Islet of Langerhans (tissue), 1 donor: ENCODE measurements at regions not wholly inside any gene's neighbourhood (a gene's known extent, or its start where the extent isn't known, plus 50 kb on each side); places are given as distances from the start of the nearest gene placed in this dataset.

Experiments used
- FAIRE-seq: peaks from one replicate; lab custom pipeline; 2011; peaks lifted over from hg19 to GRCh38; lab: Jason Lieb, UNC

- no peak for FAIRE-seq
Measured at GRCh38 chr4:117326091-117326490, 240.7 kb upstream of the TRAM1L1 start.

GRCh38 chr4:117327491-117327890, 242.1 kb upstream of the TRAM1L1 start:
- FAIRE-seq: no peak

DNA sequence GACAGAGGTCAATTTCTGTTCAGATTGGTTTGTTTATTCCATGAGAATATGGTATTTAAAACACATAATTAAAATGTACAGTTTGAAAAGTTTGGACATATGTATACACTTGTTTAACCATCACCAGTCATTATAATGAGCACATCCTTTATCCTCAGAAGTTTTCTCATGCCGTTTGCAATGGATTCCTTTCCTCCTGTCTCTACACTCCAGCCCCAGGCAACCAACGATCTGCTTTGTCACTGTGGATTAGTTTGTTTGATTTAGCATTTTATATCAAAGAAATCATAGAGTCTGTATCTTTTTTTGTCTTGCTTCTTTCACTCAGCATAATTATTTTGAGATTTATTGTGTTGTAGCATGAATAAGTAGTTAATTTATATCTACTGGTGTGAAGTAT, 243.0 kb upstream of the TRAM1L1 start:
- FAIRE-seq: no peak

DNA sequence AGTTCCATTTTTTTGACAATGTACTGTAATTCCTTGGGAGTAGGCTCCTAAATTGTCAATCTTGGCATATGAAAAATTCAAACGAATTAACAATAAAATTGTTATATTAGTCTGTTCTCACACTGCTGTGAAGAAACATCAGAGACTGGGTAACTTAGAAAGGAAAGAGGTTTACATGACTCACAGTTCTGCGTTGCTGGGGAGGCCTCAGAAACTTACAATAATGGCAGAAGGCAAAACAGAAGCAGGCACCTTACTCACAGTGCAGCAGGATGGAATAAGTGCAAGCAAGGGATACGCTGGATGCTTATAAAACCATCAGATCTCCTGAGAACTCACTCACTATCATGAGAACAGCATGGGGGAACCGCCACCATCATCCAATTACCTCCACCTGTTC, 246.4 kb upstream of the TRAM1L1 start:
- no peak for FAIRE-seq

DNA sequence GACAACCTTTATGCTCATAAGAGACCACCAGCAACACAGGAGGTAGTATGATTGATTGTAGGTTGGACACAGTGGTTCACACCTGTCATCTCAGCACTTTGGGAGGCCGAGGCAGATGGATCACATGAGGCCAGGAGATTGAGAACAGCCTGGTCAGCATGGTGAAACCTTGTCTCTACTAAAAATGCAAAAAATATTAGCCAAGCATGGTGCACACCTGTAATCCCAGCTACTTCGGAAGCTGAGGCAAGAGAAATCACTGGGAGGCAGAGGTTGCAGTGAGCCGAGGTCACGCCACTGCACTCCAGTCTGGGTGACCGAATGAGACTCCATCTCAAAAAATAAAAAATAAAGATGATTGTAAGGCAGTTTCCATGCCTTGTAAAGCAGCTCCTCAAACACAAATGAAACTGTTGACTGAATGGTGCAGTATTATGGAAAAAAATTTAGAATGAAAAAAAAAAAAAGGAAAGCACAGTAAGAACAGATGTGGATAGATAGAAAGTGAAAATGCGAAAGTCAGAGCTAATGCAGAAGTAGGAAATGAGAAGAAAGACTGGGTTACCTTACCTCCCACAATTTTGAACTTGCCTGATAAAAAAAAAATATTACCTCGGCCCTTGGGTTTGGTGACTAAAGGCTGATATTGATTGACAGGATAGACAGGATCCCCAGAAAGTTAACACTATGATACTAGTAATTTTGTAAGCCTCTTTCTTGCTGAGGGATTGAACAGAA, 249.2 kb upstream of the TRAM1L1 start:
- FAIRE-seq: no peak

GRCh38 chr4:117357437-117357836, 272.1 kb upstream of the TRAM1L1 start:
- FAIRE-seq: no peak

DNA sequence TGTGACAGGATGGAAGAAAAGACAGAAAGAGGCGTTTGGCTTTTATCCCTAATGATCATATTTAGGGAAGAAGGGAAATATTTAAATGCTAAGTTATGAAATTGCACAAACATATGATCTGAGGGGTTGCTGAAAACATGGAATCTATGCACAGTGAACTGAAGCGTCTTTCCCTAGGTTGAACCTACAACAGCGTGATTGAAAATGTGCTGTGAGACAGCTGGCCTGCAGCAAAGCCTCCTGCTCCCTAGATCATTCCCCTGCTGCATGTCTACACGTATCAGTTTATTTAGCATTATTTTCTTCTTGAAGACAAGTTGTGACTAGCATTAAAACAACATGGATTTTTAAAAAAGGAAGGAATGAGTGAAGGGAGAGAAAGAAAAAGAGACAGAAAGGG, 272.5 kb upstream of the TRAM1L1 start:
- FAIRE-seq: no peak

- no peak for FAIRE-seq
Measured at GRCh38 chr4:117370944-117371668, 285.7 kb upstream of the TRAM1L1 start.

GRCh38 chr4:117375101-117375500, 289.7 kb upstream of the TRAM1L1 start:
- FAIRE-seq: no peak

DNA sequence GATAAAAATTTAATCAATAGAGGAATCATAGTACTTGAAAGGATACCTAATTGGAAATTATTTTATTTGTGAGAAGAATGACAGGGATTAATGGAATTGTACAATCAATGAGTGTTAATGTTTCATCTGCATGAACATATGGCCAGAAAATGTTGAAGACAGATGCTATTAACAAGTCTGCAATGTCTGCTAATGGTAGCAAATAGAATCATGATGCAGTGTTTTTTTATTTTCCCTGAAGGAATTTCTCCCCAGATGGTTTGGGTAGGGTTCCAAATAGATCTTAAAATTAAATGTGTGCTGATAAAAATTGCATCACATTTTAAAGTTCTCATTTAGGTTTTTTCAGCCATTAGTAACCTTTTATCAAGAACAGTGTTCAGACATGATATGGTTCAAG, 291.3 kb upstream of the TRAM1L1 start:
- FAIRE-seq: no peak

- FAIRE-seq: no peak
Measured at GRCh38 chr4:117378942-117379341, 293.6 kb upstream of the TRAM1L1 start.

GRCh38 chr4:117383468-117383867, 298.1 kb upstream of the TRAM1L1 start:
- FAIRE-seq: no peak

GRCh38 chr4:117385526-117385925, 300.1 kb upstream of the TRAM1L1 start:
- no peak for FAIRE-seq

DNA sequence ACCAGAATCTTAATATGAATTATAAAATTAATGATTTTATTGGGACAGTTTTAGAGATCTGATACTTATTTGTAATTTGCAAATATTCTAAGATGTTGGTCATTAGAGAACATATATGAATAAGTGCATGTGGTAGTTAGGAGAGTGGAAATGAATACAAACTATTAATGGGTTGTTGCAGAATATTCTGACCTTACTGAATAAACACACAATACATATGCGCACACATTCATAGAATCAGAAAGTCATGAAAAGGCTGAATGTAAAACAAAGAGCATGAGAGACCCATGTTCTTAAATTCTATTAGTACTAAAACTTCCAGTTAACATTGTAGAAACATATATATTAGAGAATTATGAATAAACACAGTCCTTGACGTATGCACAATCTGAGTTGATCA, 301.7 kb upstream of the TRAM1L1 start:
- FAIRE-seq: no peak

- FAIRE-seq: no peak
Measured at GRCh38 chr4:117400039-117400835, 314.9 kb upstream of the TRAM1L1 start.

DNA sequence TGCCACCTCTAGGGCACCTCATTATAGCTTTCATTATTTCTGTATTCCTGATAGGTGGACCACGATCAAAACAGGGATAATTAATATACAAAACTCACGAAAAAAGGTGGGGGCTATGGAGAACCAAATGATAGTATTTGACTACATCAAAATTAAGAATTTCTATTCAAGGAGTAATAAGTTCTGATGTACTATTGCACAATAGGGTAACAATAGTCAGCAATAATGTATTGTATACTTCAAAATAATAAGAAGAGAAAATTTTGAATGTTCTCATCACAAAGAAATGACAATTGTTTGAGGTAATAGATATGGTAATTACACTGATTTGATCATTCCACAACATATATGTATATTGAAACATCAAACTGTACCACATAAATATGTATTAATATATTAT, 327.3 kb upstream of the TRAM1L1 start:
- FAIRE-seq: no peak

DNA sequence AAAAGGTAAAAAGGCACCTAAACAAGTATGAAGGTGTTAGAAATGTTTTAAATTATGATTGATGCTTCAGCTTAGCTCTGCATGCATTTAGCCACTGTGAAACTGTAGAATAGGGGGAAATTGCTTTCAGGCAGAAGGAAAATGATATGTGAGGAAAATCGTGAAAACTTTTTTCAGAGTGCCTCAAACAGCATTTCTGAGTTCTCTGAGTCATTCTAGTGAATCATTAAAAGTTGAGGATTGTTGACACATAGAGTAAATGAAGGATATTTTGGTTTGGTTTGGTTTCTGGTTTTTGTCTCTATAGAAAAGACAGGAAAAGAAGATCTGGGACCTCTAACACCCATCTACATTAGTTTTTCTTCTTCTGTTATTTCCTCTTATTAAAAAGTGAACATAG, 332.5 kb upstream of the TRAM1L1 start:
- FAIRE-seq: no peak

- no peak for FAIRE-seq
Measured at GRCh38 chr4:117420948-117421347, 335.6 kb upstream of the TRAM1L1 start.

DNA sequence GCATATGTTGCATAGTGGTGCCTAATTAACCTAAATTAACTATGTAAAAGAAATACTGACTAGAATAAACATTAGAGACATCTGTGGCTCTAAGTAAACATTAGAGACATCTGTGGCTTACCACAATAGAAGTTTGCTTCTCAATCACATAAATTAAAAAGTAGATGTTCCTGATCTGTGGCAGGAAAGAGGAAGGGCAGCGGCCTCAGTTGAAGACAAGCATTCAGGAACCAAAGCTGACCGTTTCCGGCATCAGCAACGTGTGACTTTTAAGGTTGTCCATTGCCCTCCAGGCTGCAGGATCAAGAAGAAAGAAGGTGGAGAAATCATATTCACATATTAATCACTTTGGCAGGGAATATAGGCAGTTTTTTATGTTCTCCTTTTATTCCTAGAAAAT, 336.3 kb upstream of the TRAM1L1 start:
- no peak for FAIRE-seq

- no peak for FAIRE-seq
Measured at GRCh38 chr4:117422297-117422696, 336.9 kb upstream of the TRAM1L1 start.

DNA sequence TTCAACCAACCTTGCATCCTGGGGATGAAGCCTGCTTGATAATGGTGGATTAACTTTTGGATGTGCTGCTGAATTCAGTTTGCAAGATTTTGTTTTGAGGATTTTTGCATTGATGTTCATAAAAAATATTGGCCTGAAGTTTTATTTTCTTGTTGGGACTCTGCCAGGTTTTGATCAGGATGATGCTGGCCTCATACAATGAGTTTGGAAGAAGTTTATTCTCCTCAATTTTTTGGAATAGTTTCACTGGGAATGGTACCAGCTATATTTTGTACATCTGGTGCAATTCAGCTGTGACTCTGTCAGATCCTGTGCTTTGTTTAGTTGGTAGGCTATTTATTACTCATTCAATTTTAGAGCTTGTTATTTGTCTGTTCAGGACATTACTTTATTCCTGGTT, 340.3 kb upstream of the TRAM1L1 start:
- no peak for FAIRE-seq

- FAIRE-seq: no peak
Measured at GRCh38 chr4:117428536-117428935, 343.2 kb upstream of the TRAM1L1 start.

GRCh38 chr4:117429061-117429460, 343.7 kb upstream of the TRAM1L1 start:
- no peak for FAIRE-seq
